Loucy (cell line): ENCODE measurements at regions not wholly inside any gene's neighbourhood (a gene's known extent, or its start where the extent isn't known, plus 50 kb on each side); places are given as distances from the start of the nearest gene placed in this dataset.
"Not testable (repeated sequence)": the region's sequence is repeated elsewhere in the genome, so short reads cannot be mapped to it uniquely, and the experiment has no call there.

Source experiments
- H2AFZ ChIP-seq: fragments of 200-600 bp; sonication (generic); 2 replicates; pipeline ENCODE4 v1.6.0; 2016; ENCODE audit warnings: antibody characterized with exemption, mild to moderate bottlenecking, low read length, moderate library complexity
- H3F3A ChIP-seq: fragments of 200-600 bp; 2 replicates; pipeline ENCODE4 v1.6.0; 2016; ENCODE audit warnings: antibody characterized with exemption, low read depth, mild to moderate bottlenecking
- H3K27me3 ChIP-seq: fragments of 200-600 bp; sonication (generic); 2 replicates; pipeline ENCODE4 v1.6.1; 2014; ENCODE audit warnings: low read length, mild to moderate bottlenecking; ENCODE audit not compliant: insufficient read depth, poor library complexity, severe bottlenecking
- H3K36me3 ChIP-seq: fragments of 200-600 bp; sonication (generic); 2 replicates; pipeline ENCODE4 v1.6.1; 2016; ENCODE audit warnings: low read length; ENCODE audit not compliant: insufficient read depth
- H3K4me1 ChIP-seq: fragments of 200-600 bp; sonication (generic); 2 replicates; pipeline ENCODE4 v1.5.1; 2014; ENCODE audit warnings: low read length, mild to moderate bottlenecking; ENCODE audit not compliant: insufficient read depth, poor library complexity, severe bottlenecking
- H3K4me2 ChIP-seq: fragments of 200-600 bp; sonication (generic); 2 replicates; pipeline ENCODE4 v1.6.0; 2014; ENCODE audit warnings: antibody characterized with exemption, low read length, low read depth, mild to moderate bottlenecking; ENCODE audit not compliant: poor library complexity, severe bottlenecking
- H3K4me3 ChIP-seq: fragments of 200-600 bp; sonication (generic); 2 replicates; pipeline ENCODE4 v1.5.1; 2014; ENCODE audit warnings: low read length, mild to moderate bottlenecking, mixed read lengths; ENCODE audit not compliant: poor library complexity, severe bottlenecking
- H3K79me2 ChIP-seq: fragments of 200-600 bp; sonication (generic); 2 replicates; pipeline ENCODE4 v1.6.1; 2014; ENCODE audit warnings: low read length; ENCODE audit not compliant: insufficient read depth
- H3K9ac ChIP-seq: fragments of 200-600 bp; sonication (generic); 2 replicates; pipeline ENCODE4 v1.6.0; 2014; ENCODE audit warnings: mild to moderate bottlenecking, low read depth, low read length, moderate library complexity; ENCODE audit not compliant: poor library complexity, severe bottlenecking
- H3K9me2 ChIP-seq: fragments of 200-600 bp; sonication (generic); replicated peaks from 2 replicates; pipeline ENCODE4 v1.6.1; 2016; ENCODE audit warnings: low read depth, low read length, mixed read lengths
- H3K9me3 ChIP-seq: fragments of 200-600 bp; sonication (generic); 2 replicates; pipeline ENCODE4 v1.6.1; 2014; ENCODE audit warnings: mild to moderate bottlenecking, antibody characterized with exemption, low read length, low read depth; ENCODE audit not compliant: insufficient read depth
- H4K20me1 ChIP-seq: fragments of 200-600 bp; sonication (generic); 2 replicates; pipeline ENCODE4 v1.6.0; 2014; ENCODE audit warnings: antibody characterized with exemption, low read length, mild to moderate bottlenecking; ENCODE audit not compliant: insufficient read depth, poor library complexity, severe bottlenecking
- EZH2phosphoT487 ChIP-seq: fragments of 200-600 bp; IDR thresholded peaks from 2 replicates; pipeline ENCODE4 v1.6.1; 2018; ENCODE audit warnings: antibody characterized with exemption, mild to moderate bottlenecking, moderate library complexity, borderline replicate concordance
- TF ChIP-seq, protein P1 (sequence below): fragments of 200-600 bp; sonication (generic); conservative IDR thresholded peaks from 2 replicates; pipeline ENCODE4 v1.5.1; 2014; ENCODE audit warnings: mild to moderate bottlenecking, antibody characterized with exemption, low read length

DNA sequence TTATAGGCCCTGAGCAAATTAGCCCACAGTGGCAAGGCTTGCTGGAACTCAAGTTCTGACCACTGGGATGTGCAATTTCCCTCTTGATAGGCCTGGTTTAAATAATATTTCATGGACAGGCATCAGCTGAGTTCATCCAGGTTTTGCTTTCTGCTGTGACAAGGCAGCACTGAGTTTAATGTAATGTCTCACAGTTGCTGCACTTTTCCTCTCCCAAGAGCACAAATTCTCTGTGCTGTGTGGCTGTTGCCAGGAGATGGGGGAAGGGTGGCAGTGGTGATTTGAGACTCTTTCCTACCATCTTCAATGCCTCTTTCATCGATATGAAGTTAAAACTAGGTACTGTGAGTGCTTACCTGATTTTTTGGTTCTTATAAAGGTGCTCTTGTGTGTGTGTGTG is 272.8 kb upstream of the STXBP6 start:
- H2AFZ ChIP-seq, result no peak overlapping the region
- no peaks in the 10 kb centered on the region for H3K9me3 ChIP-seq
- H3K27me3 ChIP-seq, result no peaks in the 10 kb centered on the region
- H3F3A ChIP-seq, result no peaks in the 10 kb centered on the region
- no peaks in the 10 kb centered on the region for H3K9me2 ChIP-seq
- H3K79me2 ChIP-seq, result no peaks in the 10 kb centered on the region
- no peak overlapping the region for H3K4me2 ChIP-seq
- no peaks in the 10 kb centered on the region for H3K36me3 ChIP-seq
- no peak overlapping the region for H3K4me3 ChIP-seq
- no peak overlapping the region for H3K9ac ChIP-seq
- no peaks in the 10 kb centered on the region for H3K4me1 ChIP-seq
- H4K20me1 ChIP-seq, result no peaks in the 10 kb centered on the region
- TF ChIP-seq, protein P1, sequence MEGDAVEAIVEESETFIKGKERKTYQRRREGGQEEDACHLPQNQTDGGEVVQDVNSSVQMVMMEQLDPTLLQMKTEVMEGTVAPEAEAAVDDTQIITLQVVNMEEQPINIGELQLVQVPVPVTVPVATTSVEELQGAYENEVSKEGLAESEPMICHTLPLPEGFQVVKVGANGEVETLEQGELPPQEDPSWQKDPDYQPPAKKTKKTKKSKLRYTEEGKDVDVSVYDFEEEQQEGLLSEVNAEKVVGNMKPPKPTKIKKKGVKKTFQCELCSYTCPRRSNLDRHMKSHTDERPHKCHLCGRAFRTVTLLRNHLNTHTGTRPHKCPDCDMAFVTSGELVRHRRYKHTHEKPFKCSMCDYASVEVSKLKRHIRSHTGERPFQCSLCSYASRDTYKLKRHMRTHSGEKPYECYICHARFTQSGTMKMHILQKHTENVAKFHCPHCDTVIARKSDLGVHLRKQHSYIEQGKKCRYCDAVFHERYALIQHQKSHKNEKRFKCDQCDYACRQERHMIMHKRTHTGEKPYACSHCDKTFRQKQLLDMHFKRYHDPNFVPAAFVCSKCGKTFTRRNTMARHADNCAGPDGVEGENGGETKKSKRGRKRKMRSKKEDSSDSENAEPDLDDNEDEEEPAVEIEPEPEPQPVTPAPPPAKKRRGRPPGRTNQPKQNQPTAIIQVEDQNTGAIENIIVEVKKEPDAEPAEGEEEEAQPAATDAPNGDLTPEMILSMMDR, result no peak
- no peak for TF ChIP-seq EZH2phosphoT487

DNA sequence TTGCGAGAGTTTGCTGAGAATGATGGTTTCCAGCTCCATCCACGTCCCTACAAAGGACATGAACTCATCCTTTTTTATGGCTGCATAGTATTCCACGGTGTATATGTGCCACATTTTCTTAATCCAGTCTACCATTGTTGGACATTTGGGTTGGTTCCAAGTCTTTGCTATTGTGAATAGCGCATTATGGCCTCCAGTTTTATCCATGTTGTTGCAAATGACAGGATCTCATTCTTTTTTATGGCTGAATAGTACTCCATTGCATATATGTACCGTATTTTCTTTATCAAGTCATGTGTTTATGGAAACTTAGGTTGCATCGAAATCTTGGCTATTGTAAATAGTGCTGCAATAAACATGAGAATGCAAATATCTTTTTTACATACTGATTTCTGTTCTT is 266.1 kb upstream of the STXBP6 start:
- H3K36me3 ChIP-seq, H3K27me3 ChIP-seq, H3K4me1 ChIP-seq, H3K4me2 ChIP-seq, H3K9me3 ChIP-seq, H3F3A ChIP-seq, H3K9ac ChIP-seq, H2AFZ ChIP-seq, H3K9me2 ChIP-seq, H3K79me2 ChIP-seq, H3K4me3 ChIP-seq, H4K20me1 ChIP-seq: not testable (repeated sequence)

DNA sequence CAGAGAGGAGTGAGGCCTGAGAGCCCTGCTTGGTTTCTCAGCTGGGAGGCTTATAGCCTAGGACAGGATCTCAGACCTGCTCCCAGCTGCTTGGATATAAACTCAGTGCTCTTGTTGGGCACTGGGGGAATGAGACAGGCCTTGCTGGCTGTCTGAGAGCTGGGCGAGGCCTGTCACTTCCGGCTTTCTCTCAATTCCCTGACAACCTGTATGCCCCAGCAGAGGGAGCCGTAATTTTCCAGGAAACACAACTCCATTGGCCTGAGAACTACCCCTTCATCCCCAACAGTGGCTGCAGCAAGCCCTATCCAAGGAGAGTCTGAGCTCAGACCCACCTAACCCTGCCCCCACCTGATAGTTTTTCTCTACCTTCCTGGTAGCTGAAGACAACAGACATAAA is 258.3 kb upstream of the STXBP6 start:
- Histone ChIP-seq H2AFZ (no peak overlapping the region), H3K9ac (no peak overlapping the region)
- no peak for TF ChIP-seq EZH2phosphoT487
- TF ChIP-seq, protein P1, result no peak

DNA sequence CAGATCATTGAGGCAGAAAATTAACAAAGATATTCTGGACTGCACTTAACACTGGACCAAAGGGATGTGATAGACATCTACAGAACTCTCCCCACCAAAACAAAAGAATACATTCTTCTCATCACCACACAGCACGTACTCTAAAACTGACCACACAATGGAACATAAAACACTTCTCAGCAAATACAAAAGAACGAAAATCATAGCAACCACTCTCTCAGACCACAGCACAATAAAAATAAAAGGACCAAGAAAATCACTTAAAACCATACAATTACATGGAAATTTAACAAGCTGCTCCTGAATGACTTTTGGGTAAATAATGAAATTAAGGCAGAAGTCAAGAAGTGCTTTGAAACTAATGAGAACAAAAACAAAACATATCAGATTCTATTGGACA is 254.0 kb upstream of the STXBP6 start:
- no peaks in the 10 kb centered on the region for H3K27me3 ChIP-seq
- no peaks in the 10 kb centered on the region for H3K36me3 ChIP-seq
- H3F3A ChIP-seq, result no peaks in the 10 kb centered on the region
- no peaks in the 10 kb centered on the region for H3K4me1 ChIP-seq
- no peaks in the 10 kb centered on the region for H3K79me2 ChIP-seq
- H4K20me1 ChIP-seq, result no peaks in the 10 kb centered on the region
- no peak overlapping the region for H3K4me2 ChIP-seq
- H3K9me3 ChIP-seq, result no peaks in the 10 kb centered on the region
- no peak overlapping the region for H3K9ac ChIP-seq
- no peaks in the 10 kb centered on the region for H3K9me2 ChIP-seq
- no peak overlapping the region for H2AFZ ChIP-seq
- TF ChIP-seq, protein P1, result no peak
- no peak for TF ChIP-seq EZH2phosphoT487
- no peak overlapping the region for H3K4me3 ChIP-seq

More for the DNA sequence above, 258.3 kb upstream of the STXBP6 start:
- no peaks in the 10 kb centered on the region for H3K4me1 ChIP-seq
- H3K4me2 ChIP-seq, result no peak overlapping the region
- no peak overlapping the region for H3K4me3 ChIP-seq
- H3K27me3 ChIP-seq, result no peaks in the 10 kb centered on the region
- H3K36me3 ChIP-seq, result no peaks in the 10 kb centered on the region
- H3F3A ChIP-seq, result no peaks in the 10 kb centered on the region
- H3K9me3 ChIP-seq, result no peaks in the 10 kb centered on the region
- H4K20me1 ChIP-seq, result no peaks in the 10 kb centered on the region
- no peaks in the 10 kb centered on the region for H3K79me2 ChIP-seq
- no peaks in the 10 kb centered on the region for H3K9me2 ChIP-seq
